ENCODE measurements at regions not wholly inside any gene's neighbourhood (a gene's known extent, or its start where the extent isn't known, plus 50 kb on each side); places are given as distances from the start of the nearest gene placed in this dataset.

DNA sequence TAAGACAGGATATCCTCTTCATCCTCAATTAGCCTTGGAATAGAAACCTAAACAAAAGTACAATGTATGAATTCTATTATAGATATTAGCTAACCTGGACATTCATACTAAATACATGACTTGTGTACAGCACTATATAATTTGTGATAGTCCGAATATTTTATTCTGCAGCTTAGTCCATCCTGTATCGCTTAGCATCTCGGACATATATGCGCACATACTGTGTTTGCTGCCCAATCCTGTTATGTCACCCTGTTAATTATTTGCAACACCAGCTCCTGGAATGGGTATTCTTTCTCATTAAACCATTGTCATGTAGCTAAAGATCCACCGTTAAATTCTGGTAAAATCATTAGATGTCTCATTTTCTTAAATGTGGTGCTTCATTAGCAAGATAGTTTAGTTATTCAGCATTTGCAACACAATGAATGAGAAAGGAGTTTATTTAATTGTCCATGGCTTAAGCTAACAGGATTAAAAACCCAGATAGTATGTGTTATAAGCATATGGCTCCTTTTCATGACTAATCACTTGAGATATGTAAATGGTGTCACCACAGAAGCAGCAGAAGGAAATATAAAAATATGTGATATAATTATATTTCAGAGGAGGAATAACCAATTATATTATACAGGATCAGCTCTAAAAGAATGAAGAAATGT lies 156.0 kb upstream of the ARHGAP5 start:
- TF ChIP-seq, protein P1, sequence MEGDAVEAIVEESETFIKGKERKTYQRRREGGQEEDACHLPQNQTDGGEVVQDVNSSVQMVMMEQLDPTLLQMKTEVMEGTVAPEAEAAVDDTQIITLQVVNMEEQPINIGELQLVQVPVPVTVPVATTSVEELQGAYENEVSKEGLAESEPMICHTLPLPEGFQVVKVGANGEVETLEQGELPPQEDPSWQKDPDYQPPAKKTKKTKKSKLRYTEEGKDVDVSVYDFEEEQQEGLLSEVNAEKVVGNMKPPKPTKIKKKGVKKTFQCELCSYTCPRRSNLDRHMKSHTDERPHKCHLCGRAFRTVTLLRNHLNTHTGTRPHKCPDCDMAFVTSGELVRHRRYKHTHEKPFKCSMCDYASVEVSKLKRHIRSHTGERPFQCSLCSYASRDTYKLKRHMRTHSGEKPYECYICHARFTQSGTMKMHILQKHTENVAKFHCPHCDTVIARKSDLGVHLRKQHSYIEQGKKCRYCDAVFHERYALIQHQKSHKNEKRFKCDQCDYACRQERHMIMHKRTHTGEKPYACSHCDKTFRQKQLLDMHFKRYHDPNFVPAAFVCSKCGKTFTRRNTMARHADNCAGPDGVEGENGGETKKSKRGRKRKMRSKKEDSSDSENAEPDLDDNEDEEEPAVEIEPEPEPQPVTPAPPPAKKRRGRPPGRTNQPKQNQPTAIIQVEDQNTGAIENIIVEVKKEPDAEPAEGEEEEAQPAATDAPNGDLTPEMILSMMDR (IDR thresholded peaks at IDR 0.05; ENCODE audit: insufficient read depth, low read depth, low read length): no peak
- TF ChIP-seq EZH2 (IDR thresholded peaks at IDR 0.05; ENCODE audit: insufficient read depth, low read length): no peak
